Neural progenitor cell (in vitro differentiated cells): ENCODE measurements at regions not wholly inside any gene's neighbourhood (a gene's known extent, or its start where the extent isn't known, plus 50 kb on each side); places are given as distances from the start of the nearest gene placed in this dataset.

Experiments used
- DNase-seq: peaks from one replicate; pipeline ENCODE4 v3.0.0-alpha.2; 2016; ENCODE audit warnings: low spot score
- H2AFZ ChIP-seq: fragments of 200-600 bp; sonication (generic); replicated peaks from 2 replicates; pipeline ENCODE4 v1.6.1; 2016; ENCODE audit warnings: antibody characterized with exemption
- H3F3A ChIP-seq: fragments of 200-600 bp; sonication (generic); 2 replicates; pipeline ENCODE4 v1.6.1; 2016; ENCODE audit warnings: antibody characterized with exemption, low read depth
- H3K27ac ChIP-seq: fragments of 200-600 bp; sonication (generic); 2 replicates; pipeline ENCODE4 v1.5.1; 2016; ENCODE audit warnings: mild to moderate bottlenecking
- H3K27me3 ChIP-seq: fragments of 200-600 bp; sonication (generic); 2 replicates; pipeline ENCODE4 v1.6.1; 2016; ENCODE audit warnings: mild to moderate bottlenecking, moderate library complexity
- H3K36me3 ChIP-seq: fragments of 200-600 bp; sonication (generic); 2 replicates; pipeline ENCODE4 v1.5.1; 2016
- H3K4me1 ChIP-seq: fragments of 200-600 bp; sonication (generic); 2 replicates; pipeline ENCODE4 v1.6.1; 2016; ENCODE audit warnings: mixed run types
- H3K4me2 ChIP-seq: fragments of 200-600 bp; sonication (generic); 2 replicates; pipeline ENCODE4 v1.6.1; 2016
- H3K4me3 ChIP-seq: fragments of 200-600 bp; sonication (generic); 2 replicates; pipeline ENCODE4 v1.5.1; 2016
- H3K79me2 ChIP-seq: fragments of 200-600 bp; sonication (generic); 2 replicates; pipeline ENCODE4 v1.6.1; 2016; ENCODE audit warnings: low read depth
- H3K9ac ChIP-seq: fragments of 200-600 bp; sonication (generic); 2 replicates; pipeline ENCODE4 v1.6.1; 2016
- H3K9me3 ChIP-seq: fragments of 200-600 bp; sonication (generic); 2 replicates; pipeline ENCODE4 v1.5.1; 2016; ENCODE audit warnings: low read depth
- H4K20me1 ChIP-seq: fragments of 200-600 bp; sonication (generic); 2 replicates; pipeline ENCODE4 v1.6.1; 2016; ENCODE audit warnings: low read depth
- H3K27ac Mint-ChIP-seq: 3 replicates; pipeline ENCODE4 v1.8.0; 2021; ENCODE audit warnings: mixed read lengths
- H3K27me3 Mint-ChIP-seq: 2 replicates; pipeline ENCODE4 v1.8.0; 2022; ENCODE audit warnings: low read depth, mild to moderate bottlenecking, inconsistent platforms, moderate library complexity, mixed read lengths; ENCODE audit not compliant: insufficient read depth
- H3K36me3 Mint-ChIP-seq: 3 replicates; pipeline ENCODE4 v1.8.0; 2021; ENCODE audit warnings: mixed read lengths
- H3K4me1 Mint-ChIP-seq: 3 replicates; pipeline ENCODE4 v1.8.0; 2021; ENCODE audit warnings: mixed read lengths
- H3K4me3 Mint-ChIP-seq: 3 replicates; pipeline ENCODE4 v1.8.0; 2021; ENCODE audit warnings: mild to moderate bottlenecking, moderate library complexity, mixed read lengths
- H3K9me3 Mint-ChIP-seq: 3 replicates; pipeline ENCODE4 v1.8.0; 2020; ENCODE audit warnings: mixed read lengths
- EZH2 ChIP-seq: fragments of 200-600 bp; sonication (generic); IDR thresholded peaks from 2 replicates; pipeline ENCODE4 v1.6.1; 2017; ENCODE audit warnings: antibody characterized with exemption, mild to moderate bottlenecking, moderate library complexity
- EZH2phosphoT487 ChIP-seq: fragments of 200-600 bp; sonication (generic); IDR thresholded peaks from 2 replicates; pipeline ENCODE4 v1.6.1; 2017; ENCODE audit warnings: antibody characterized with exemption
- TF ChIP-seq, protein P1 (sequence below): fragments of 200-600 bp; sonication (generic); IDR thresholded peaks from 2 replicates; pipeline ENCODE4 v1.5.1; 2017; ENCODE audit warnings: antibody characterized with exemption, mild to moderate bottlenecking

DNA sequence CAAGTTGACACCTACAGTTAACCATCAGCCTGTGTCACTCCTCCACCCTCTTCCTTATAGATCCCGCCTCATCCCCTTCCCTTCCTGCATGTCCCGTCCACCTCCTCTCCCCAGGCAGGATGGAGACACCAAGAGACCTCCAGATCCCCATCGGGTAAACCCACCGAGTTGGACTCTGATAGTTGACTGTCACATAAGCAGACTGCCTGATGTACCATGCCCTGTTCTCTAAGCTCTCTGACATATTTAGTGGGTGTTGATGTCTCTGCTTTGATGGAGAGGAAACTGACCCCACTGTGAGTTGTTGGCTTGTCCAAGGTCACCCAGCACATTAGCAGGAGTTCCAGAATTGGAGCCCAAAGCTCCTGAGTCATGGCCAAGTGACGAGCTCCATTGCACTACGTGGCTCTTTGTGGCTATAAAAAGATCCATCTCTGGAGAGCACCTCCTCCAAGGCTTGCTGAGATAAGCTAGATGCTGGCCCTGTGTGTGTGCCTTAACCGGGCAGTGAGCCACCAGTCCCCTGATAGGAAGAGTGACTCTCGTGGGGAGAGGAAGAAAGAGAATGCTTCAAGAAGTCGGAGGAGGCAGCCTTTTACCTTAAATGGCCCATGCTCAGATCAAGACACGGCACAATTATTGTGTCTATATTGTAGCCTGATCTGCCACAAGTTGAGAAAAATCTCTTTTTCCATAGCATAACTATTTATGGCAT is 236.0 kb upstream of the ECI2 start:
- Histone ChIP-seq H3F3A (no peaks in the 10 kb centered on the region), H3K9ac (no peak overlapping the region), H3K27me3 (no peaks in the 10 kb centered on the region), H2AFZ (no peak overlapping the region), H3K27ac (no peak overlapping the region), H3K79me2 (no peaks in the 10 kb centered on the region), H3K4me3 (no peak overlapping the region), H3K9me3 (no peaks in the 10 kb centered on the region), H3K4me2 (no peak overlapping the region), H4K20me1 (no peaks in the 10 kb centered on the region), H3K36me3 (no peaks in the 10 kb centered on the region), H3K4me1 (peaks cover 16% of the 10 kb centered on the region)
- Mint-ChIP-seq H3K4me3 (no peak overlapping the region), H3K4me1 (peaks cover 9% of the 10 kb centered on the region), H3K9me3 (peaks cover 8% of the 10 kb centered on the region), H3K27me3 (peaks cover 3% of the 10 kb centered on the region), H3K27ac (peak overlapping the region; percentile 42), H3K36me3 (no peaks in the 10 kb centered on the region)
- TF ChIP-seq EZH2phosphoT487 (no peak), EZH2 (no peak)
- TF ChIP-seq, protein P1, sequence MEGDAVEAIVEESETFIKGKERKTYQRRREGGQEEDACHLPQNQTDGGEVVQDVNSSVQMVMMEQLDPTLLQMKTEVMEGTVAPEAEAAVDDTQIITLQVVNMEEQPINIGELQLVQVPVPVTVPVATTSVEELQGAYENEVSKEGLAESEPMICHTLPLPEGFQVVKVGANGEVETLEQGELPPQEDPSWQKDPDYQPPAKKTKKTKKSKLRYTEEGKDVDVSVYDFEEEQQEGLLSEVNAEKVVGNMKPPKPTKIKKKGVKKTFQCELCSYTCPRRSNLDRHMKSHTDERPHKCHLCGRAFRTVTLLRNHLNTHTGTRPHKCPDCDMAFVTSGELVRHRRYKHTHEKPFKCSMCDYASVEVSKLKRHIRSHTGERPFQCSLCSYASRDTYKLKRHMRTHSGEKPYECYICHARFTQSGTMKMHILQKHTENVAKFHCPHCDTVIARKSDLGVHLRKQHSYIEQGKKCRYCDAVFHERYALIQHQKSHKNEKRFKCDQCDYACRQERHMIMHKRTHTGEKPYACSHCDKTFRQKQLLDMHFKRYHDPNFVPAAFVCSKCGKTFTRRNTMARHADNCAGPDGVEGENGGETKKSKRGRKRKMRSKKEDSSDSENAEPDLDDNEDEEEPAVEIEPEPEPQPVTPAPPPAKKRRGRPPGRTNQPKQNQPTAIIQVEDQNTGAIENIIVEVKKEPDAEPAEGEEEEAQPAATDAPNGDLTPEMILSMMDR: no peak
- DNase-seq: no peak

DNA sequence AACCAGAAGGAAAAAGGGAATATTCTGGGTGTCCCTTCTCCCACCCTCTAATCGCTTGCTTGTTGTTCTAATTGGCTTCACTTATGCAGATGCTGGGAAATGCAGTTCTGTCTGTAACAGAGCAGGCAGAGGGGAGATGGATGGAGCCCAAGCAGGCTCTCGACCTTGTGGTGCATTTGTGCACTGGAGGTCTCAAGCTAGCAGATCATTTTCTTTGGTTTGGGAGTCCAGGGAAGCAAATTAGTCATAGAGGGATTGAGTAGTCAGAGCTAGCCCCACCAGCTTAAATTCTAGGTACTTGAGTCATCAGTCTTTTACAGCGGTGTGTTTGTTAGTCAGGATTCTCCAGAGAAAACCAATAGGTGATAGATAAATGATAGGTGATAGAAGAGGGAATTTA is 234.7 kb upstream of the ECI2 start:
- peaks cover 10% of the 10 kb centered on the region for H3K4me1 Mint-ChIP-seq
- peaks cover 3% of the 10 kb centered on the region for H3K27me3 Mint-ChIP-seq
- no peak overlapping the region for H3K4me3 Mint-ChIP-seq
- H3K9me3 Mint-ChIP-seq: peaks cover 6% of the 10 kb centered on the region
- Histone ChIP-seq H3K27ac (no peak overlapping the region), H2AFZ (no peak overlapping the region), H4K20me1 (no peaks in the 10 kb centered on the region), H3K27me3 (no peaks in the 10 kb centered on the region), H3K9me3 (no peaks in the 10 kb centered on the region), H3K4me2 (no peak overlapping the region), H3K36me3 (no peaks in the 10 kb centered on the region), H3K4me3 (no peak overlapping the region), H3K9ac (no peak overlapping the region), H3F3A (no peaks in the 10 kb centered on the region), H3K79me2 (no peaks in the 10 kb centered on the region), H3K4me1 (peaks cover 16% of the 10 kb centered on the region)
- DNase-seq: no peak
- H3K27ac Mint-ChIP-seq: no peak overlapping the region
- no peaks in the 10 kb centered on the region for H3K36me3 Mint-ChIP-seq
- TF ChIP-seq, protein P1: no peak
- TF ChIP-seq EZH2 (no peak), EZH2phosphoT487 (no peak)

DNA sequence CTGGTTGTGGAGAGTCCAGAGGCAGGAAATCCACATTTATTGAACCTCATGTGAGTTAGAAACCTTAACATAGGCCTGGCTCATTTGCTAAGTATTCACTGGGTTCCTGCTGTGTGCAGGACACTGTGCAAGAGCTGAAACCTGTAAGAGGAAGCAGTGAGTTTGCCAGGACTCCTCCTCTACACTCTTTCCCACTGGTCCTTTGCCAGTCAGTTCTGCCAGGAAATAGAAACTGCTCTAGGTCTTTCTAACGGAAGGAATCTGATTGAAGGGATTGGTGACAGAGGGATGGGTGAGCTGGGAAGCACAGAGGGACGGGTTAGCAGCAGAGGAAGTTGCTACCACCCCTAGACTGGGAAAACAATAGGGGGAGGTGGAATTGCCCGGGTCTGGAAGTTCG is 234.2 kb upstream of the ECI2 start:
- peaks cover 10% of the 10 kb centered on the region for H3K4me1 Mint-ChIP-seq
- H3K4me2 ChIP-seq: no peak overlapping the region

More for the DNA sequence above, 234.2 kb upstream of the ECI2 start:
- H2AFZ ChIP-seq: no peak overlapping the region
- H3K27ac Mint-ChIP-seq: no peak overlapping the region
- H3K4me1 ChIP-seq: peaks cover 16% of the 10 kb centered on the region
- H3K36me3 ChIP-seq: no peaks in the 10 kb centered on the region
- no peaks in the 10 kb centered on the region for H3K79me2 ChIP-seq
- H3K4me3 Mint-ChIP-seq: no peak overlapping the region
- no peak for DNase-seq
- H4K20me1 ChIP-seq: no peaks in the 10 kb centered on the region
- TF ChIP-seq EZH2 (no peak), EZH2phosphoT487 (no peak)
- TF ChIP-seq, protein P1: no peak
- H3K27ac ChIP-seq: no peak overlapping the region
- no peak overlapping the region for H3K4me3 ChIP-seq
- H3K27me3 Mint-ChIP-seq: peaks cover 3% of the 10 kb centered on the region
- peaks cover 6% of the 10 kb centered on the region for H3K9me3 Mint-ChIP-seq
- no peaks in the 10 kb centered on the region for H3K9me3 ChIP-seq
- no peak overlapping the region for H3K9ac ChIP-seq
- no peaks in the 10 kb centered on the region for H3F3A ChIP-seq
- no peaks in the 10 kb centered on the region for H3K36me3 Mint-ChIP-seq
- H3K27me3 ChIP-seq: no peaks in the 10 kb centered on the region
